CD4-positive, alpha-beta T cell treated with Interleukin-15 for 1 hour (primary cell): ENCODE measurements at regions not wholly inside any gene's neighbourhood (a gene's known extent, or its start where the extent isn't known, plus 50 kb on each side); places are given as distances from the start of the nearest gene placed in this dataset.
"Not testable (repeated sequence)": the region's sequence is repeated elsewhere in the genome, so short reads cannot be mapped to it uniquely, and the experiment has no call there.

ENCODE experiments used
- DNase-seq: peaks from one replicate; pipeline ENCODE4 v3.0.0-alpha.2; 2020

GRCh38 chr5:17129093-17129849 is 88.2 kb upstream of the BASP1 start:
- DNase-seq, result no peak

- not testable (repeated sequence) for DNase-seq
Measured at GRCh38 chr5:17130302-17130701, 87.1 kb upstream of the BASP1 start.

- no peak for DNase-seq
Measured at GRCh38 chr5:17132444-17133083, 84.9 kb upstream of the BASP1 start.

DNA sequence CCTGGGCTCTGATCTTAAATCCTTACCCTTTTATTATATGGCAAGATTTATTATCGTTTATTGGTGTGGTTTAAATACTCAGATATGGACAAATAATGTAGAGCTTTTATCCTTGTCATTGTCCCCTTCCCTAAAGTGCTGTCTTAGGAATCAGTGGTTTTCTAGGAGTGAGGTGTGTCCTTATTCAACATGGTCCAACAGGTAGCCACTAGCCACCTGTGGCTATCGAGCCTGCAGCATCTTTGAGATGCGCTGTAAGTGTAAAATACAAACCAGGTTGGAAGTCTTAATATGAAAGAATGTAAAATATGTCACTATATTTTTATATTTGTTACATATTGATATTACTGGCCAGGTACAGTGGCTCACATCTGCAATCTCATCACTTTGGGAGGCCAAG is 82.4 kb upstream of the BASP1 start:
- no peak for DNase-seq

GRCh38 chr5:17143335-17143734 is 74.1 kb upstream of the BASP1 start:
- no peak for DNase-seq

GRCh38 chr5:17146280-17146841 is 71.1 kb upstream of the BASP1 start:
- DNase-seq, result no peak

DNA sequence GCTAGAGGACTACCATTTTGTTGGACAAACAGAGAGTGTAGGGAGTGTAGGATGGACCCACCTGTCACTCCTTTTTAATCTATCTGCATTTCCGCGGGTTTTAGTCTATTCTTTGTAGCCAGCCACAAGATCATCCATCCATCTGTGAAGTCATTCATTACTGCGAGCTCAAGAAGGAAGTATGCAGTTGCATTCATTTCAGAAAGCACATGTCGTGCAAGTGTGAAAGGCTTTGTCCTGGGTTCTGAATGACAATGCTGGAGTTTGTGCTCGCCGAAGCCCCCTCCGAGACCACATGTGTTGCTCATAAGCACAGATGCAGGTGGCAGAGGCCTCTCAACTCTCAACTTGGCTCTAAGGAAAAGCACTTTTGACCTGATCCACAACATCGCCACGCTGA is 70.3 kb upstream of the BASP1 start:
- no peak for DNase-seq

DNA sequence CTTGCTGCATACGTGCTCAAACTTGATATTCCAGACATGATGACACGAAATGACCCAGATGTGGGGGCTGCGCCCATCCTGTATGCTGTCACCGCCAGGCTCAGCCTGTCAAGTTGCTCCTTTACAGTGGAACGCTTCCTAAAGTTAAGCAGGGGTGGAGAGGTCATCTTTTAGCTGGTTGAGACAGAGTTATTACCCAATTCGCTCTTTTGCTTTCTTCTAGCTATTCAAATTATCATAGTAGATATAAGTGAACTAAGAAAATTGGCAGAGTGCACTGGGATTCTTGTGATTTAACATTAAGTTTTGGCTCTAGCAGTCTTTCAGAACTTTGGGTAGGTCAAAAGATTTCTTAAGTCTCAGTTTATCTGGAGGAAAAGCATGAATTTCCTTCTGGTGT is 69.8 kb upstream of the BASP1 start:
- no peak for DNase-seq

DNA sequence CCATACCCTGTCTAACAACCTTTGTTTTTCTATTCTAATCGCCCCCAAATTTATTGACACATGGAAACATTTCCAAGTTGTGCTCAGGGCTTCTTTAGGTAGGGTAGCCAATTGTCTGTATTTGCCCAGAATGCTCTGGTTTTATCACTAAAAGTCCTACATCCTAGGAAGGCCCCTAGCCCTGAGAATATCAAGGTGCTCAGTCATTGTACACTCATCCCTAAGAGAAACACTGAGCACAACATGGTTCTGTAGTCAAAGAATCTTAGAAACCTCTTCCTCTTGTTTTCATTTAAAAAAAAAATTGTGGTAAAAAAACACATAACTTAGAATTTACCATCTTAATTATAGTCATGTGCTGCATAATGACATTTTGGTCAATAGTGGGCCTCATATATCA is 69.0 kb upstream of the BASP1 start:
- DNase-seq, result no peak

DNA sequence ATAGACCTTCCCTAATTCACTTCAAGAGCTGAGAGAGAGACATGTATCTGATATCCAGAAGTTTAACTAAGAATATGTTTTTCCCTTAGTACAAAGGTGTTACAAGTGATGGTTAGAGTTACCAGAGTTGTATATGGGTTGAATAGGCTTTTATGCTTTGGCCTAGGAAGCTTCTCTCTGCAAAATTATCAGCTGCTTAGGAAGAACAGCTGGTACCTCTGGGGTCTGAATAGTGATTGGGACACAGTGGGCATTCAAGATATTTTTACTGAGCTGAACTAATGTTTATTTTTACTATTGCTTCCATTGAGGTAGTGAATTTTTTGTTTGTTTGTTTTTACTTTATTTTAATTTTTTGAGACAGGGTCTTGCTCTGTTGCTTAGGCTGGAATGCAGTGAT is 67.6 kb upstream of the BASP1 start:
- no peak for DNase-seq

GRCh38 chr5:17150531-17150930 is 66.9 kb upstream of the BASP1 start:
- no peak for DNase-seq

DNA sequence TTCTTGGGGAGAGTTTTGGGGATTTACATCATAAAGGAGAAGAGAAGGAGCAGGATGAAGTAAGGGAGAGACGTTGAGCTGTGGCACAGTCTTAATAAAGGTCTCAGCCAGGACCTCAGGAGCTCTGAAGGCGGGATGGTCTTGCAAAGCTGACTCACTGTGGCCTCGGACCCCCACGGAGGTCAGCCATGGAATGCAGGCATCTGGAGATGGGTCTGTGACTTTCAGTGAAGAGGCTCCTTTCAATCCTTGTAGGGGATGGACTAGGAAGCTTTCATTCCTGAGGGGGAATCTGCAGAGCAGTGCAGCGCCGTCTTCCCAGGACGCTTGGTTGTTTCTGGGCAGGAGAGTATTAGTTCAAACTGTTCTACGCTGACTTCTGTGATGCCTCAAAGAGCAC is 65.7 kb upstream of the BASP1 start:
- DNase-seq, result no peak

DNA sequence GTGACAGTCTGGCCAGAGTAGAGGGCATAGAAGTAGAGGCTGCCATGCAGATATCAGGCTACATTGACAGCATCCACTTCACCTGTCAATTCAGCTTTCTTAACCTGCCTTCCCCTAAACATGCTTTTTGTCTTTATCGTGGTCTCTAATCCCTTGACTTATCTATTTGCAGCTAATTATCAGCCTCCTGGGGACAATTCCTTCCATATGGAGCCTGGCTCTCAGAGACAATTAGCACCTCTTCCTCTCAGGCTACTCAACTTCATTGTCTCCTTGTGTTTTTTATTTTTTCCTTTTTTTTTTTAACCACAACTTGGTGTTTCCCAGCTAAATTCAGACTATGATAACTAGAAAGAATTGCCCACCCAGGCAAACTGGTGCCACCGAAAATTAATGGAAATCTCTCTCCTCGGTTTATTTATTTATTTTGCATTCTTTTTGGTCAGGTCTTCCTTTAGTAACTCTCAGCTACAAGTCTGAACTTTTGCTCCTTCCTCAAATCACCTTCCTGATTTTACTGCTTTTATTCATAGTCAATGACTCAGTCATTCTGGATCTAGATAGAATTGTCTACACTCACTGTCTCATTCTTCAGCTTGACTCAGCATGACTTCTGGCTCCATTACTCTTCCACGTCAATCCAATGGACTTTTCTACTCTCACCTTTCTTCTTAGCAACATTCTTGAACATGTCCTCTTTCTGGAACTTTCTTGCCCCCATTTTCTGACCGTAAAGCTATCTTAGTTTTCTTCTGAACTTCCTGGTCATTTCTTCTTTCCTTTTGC is 63.0 kb upstream of the BASP1 start:
- no peak for DNase-seq

DNA sequence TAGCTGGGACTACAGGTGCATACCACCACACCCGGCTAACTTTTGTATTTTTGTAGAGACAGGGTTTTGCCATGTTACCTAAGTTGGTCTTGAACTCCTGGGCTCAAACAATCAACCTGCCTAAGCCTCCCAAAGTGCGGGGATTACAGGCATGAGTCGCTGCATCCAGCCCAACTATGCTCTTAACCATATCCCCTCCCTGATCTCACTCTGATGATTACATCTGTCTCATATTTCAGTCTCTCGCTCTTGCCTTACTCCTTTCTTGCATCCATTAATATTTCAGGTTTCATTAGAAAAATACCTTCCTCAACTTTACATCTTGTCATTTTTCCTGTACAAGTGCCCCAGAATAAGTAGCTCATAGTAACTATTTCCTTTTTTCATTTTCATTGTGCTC is 61.0 kb upstream of the BASP1 start:
- DNase-seq, result no peak

- no peak for DNase-seq
Measured at GRCh38 chr5:17157294-17157693, 60.1 kb upstream of the BASP1 start.

GRCh38 chr5:17157916-17158529 is 59.4 kb upstream of the BASP1 start:
- no peak for DNase-seq

DNA sequence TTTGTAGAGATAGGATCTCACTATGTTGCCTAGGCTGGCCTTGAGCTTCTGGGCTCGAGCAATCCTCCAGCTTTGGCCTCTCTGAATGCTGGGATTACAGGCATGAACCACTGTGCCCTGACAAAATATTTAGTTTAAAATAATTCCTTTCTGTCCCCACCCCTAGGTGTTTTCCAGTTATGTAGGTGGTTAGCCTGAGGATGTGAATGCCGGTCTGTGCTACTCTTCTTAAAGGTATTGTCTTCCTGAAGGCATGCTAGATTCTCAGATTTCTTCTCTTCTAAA is 56.7 kb upstream of the BASP1 start:
- DNase-seq, result no peak

- DNase-seq, result no peak
Measured at GRCh38 chr5:17161662-17162061, 55.8 kb upstream of the BASP1 start.

DNA sequence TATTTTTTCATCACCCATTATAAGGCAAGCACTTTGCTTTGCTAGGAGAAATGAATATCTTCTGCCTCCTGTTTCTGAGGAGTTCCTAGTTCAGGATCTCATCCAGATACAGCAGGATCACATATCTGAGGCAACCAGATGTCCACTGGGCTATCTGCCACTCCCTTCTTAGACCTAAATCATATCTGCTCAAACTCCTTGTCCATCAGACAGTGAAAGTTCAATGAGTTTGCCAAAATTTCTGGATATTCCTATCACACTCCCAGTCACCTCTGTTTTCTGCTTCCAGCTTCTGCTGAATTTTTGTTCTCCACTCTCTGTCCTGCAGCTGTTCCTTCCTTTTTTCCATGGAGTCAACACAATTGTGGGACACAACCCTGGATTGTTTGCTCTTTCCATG is 54.2 kb upstream of the BASP1 start:
- no peak for DNase-seq

- no peak for DNase-seq
Measured at GRCh38 chr5:17167171-17167891, 50.1 kb upstream of the BASP1 start.
